IMR-90 (cell line): ENCODE measurements at regions not wholly inside any gene's neighbourhood (a gene's known extent, or its start where the extent isn't known, plus 50 kb on each side); places are given as distances from the start of the nearest gene placed in this dataset.

ENCODE experiments used
- ATAC-seq: fragments of 200-7000 bp; cut with Tn5 transposase; 2 replicates; pipeline ENCODE4 v1.9.1; 2020; ENCODE audit warnings: low read depth, mild to moderate bottlenecking, moderate library complexity
- BruUV-seq: library from RNA; stranded (reverse); fragments of 400-500 nt; replicated peaks from 2 replicates; lab custom pipeline; 2021; lab: Mats Ljungman, UMichigan
- CTCF ChIA-PET: fragments of 300-600 bp; formaldehyde crosslinking; extraction: SDS; loops from one replicate; lab custom pipeline; 2021; ENCODE audit warnings: antibody characterized with exemption; lab: Yijun Ruan, JAX
- POLR2A ChIA-PET: fragments of 300-600 bp; sonication (Branson Sonifier 250); formaldehyde crosslinking; loops from one replicate; lab custom pipeline; 2022; ENCODE audit warnings: antibody characterized with exemption; ENCODE audit not compliant: unreplicated experiment; lab: Charles Lee
- DNase-seq: peaks from one replicate; pipeline ENCODE4 v3.0.0; 2013
- H2AFZ ChIP-seq: replicated peaks from 2 replicates; pipeline ENCODE3; 2013; ENCODE audit warnings: low read length, mild to moderate bottlenecking; ENCODE audit not compliant: poor library complexity
- H2AK5ac ChIP-seq: 2 replicates; pipeline ENCODE4 v1.6.1; 2013; ENCODE audit warnings: low read depth, low read length, inconsistent platforms
- H2AK9ac ChIP-seq: replicated peaks from 2 replicates; pipeline ENCODE3; 2013; ENCODE audit warnings: mild to moderate bottlenecking, low read depth, low read length, moderate library complexity; ENCODE audit not compliant: poor library complexity
- H2BK120ac ChIP-seq: 2 replicates; pipeline ENCODE4 v1.6.1; 2013; ENCODE audit warnings: low read depth, low read length, inconsistent platforms
- H2BK15ac ChIP-seq: 3 replicates; pipeline ENCODE4 v1.6.1; 2013; ENCODE audit warnings: low read depth, low read length, inconsistent platforms
- H2BK20ac ChIP-seq: 2 replicates; pipeline ENCODE4 v1.6.1; 2013; ENCODE audit warnings: low read depth, mild to moderate bottlenecking, inconsistent platforms, low read length, moderate library complexity
- H2BK5ac ChIP-seq: 2 replicates; pipeline ENCODE4 v1.6.1; 2013; ENCODE audit warnings: mild to moderate bottlenecking, low read depth, low read length, inconsistent platforms; ENCODE audit not compliant: poor library complexity, severe bottlenecking
- H3K14ac ChIP-seq: replicated peaks from 2 replicates; pipeline ENCODE4 v1.6.1; 2013; ENCODE audit warnings: low read depth, low read length, inconsistent platforms
- H3K18ac ChIP-seq: 2 replicates; pipeline ENCODE4 v1.6.1; 2013; ENCODE audit warnings: low read depth, low read length, control low read depth
- H3K23ac ChIP-seq: 2 replicates; pipeline ENCODE4 v1.6.1; 2013; ENCODE audit warnings: low read depth, low read length, inconsistent platforms
- H3K27ac ChIP-seq: 2 replicates; pipeline ENCODE4 v1.5.1; 2013; ENCODE audit warnings: mild to moderate bottlenecking, control low read depth, low read length; ENCODE audit not compliant: insufficient read depth
- H3K27me3 ChIP-seq: 2 replicates; pipeline ENCODE4 v1.6.1; 2013; ENCODE audit warnings: low read length; ENCODE audit not compliant: control insufficient read depth, insufficient read depth
- H3K36me3 ChIP-seq: 2 replicates; pipeline ENCODE4 v1.6.1; 2013; ENCODE audit warnings: low read length, mixed read lengths; ENCODE audit not compliant: control insufficient read depth, insufficient read depth
- H3K4ac ChIP-seq: 2 replicates; pipeline ENCODE4 v1.6.1; 2013; ENCODE audit warnings: low read depth, low read length, inconsistent platforms
- H3K4me1 ChIP-seq: 2 replicates; pipeline ENCODE4 v1.6.1; 2013; ENCODE audit warnings: low read length, mixed read lengths; ENCODE audit not compliant: control insufficient read depth, insufficient read depth
- H3K4me2 ChIP-seq: 2 replicates; pipeline ENCODE4 v1.6.1; 2013; ENCODE audit warnings: low read depth, mild to moderate bottlenecking, control low read depth, low read length, moderate library complexity
- H3K4me3 ChIP-seq: 2 replicates; pipeline ENCODE4 v1.5.1; 2013; ENCODE audit warnings: low read depth, mild to moderate bottlenecking, control low read depth, low read length, moderate library complexity; ENCODE audit not compliant: insufficient read depth
- H3K56ac ChIP-seq: 2 replicates; pipeline ENCODE4 v1.6.1; 2013; ENCODE audit warnings: low read length, inconsistent platforms; ENCODE audit not compliant: insufficient read depth; ENCODE audit errors: extremely low read depth
- H3K79me1 ChIP-seq, 2 experiments: 2 replicates each; pipeline ENCODE4 v1.6.1; 2013; ENCODE audit warnings: low read length in 2 of 2, inconsistent platforms in 1 of 2, low read depth in 1 of 2
- H3K9ac ChIP-seq: 2 replicates; pipeline ENCODE4 v1.6.1; 2013; ENCODE audit warnings: low read depth, low read length, control low read depth
- H3K9me1 ChIP-seq: 2 replicates; pipeline ENCODE4 v1.6.1; 2013; ENCODE audit warnings: low read length, inconsistent platforms; ENCODE audit not compliant: insufficient read depth
- H3K9me3 ChIP-seq: 2 replicates; pipeline ENCODE4 v1.6.1; 2013; ENCODE audit warnings: low read length; ENCODE audit not compliant: control insufficient read depth, insufficient read depth
- H4K20me1 ChIP-seq: 2 replicates; pipeline ENCODE4 v1.6.1; 2013; ENCODE audit warnings: low read length, inconsistent platforms; ENCODE audit not compliant: insufficient read depth
- H4K5ac ChIP-seq: 2 replicates; pipeline ENCODE4 v1.6.1; 2013; ENCODE audit warnings: mild to moderate bottlenecking, low read depth, low read length, control low read depth
- H4K8ac ChIP-seq, 2 experiments: 2 replicates each; pipeline ENCODE4 v1.6.1; 2013; ENCODE audit warnings: low read depth in 2 of 2, low read length in 2 of 2, control low read depth in 1 of 2, inconsistent platforms in 1 of 2
- H4K91ac ChIP-seq: 2 replicates; pipeline ENCODE4 v1.6.1; 2013; ENCODE audit warnings: low read depth, low read length, inconsistent platforms; ENCODE audit not compliant: insufficient read depth
- BHLHE40 ChIP-seq: fragments of 150-350 bp; IDR thresholded peaks from 2 replicates; pipeline ENCODE4 v1.6.1; 2016; ENCODE audit warnings: mild to moderate bottlenecking, low read depth, low read length
- CEBPB ChIP-seq: IDR thresholded peaks from 2 replicates; pipeline ENCODE4 v1.6.1; 2012; ENCODE audit warnings: low read depth, low read length, improper control_type of control experiment
- CHD1 ChIP-seq: IDR thresholded peaks from 2 replicates; pipeline ENCODE4 v1.6.1; 2012; ENCODE audit warnings: low read depth, low read length, improper control_type of control experiment
- FOS ChIP-seq: fragments of 150-350 bp; IDR thresholded peaks from 2 replicates; pipeline ENCODE4 v1.6.1; 2016; ENCODE audit warnings: low read depth, low read length
- MAFK ChIP-seq: IDR thresholded peaks from 2 replicates; pipeline ENCODE4 v1.6.1; 2012; ENCODE audit warnings: low read depth, low read length, improper control_type of control experiment
- MAZ ChIP-seq: IDR thresholded peaks from 2 replicates; pipeline ENCODE4 v1.6.1; 2012; ENCODE audit warnings: low read depth, mild to moderate bottlenecking, low read length, improper control_type of control experiment, moderate library complexity, borderline replicate concordance
- MXI1 ChIP-seq: IDR thresholded peaks from 2 replicates; pipeline ENCODE4 v1.6.1; 2012; ENCODE audit warnings: low read depth, mild to moderate bottlenecking, low read length, moderate library complexity, borderline replicate concordance
- NFE2L2 ChIP-seq: fragments of 150-350 bp; IDR thresholded peaks from 2 replicates; pipeline ENCODE4 v1.6.1; 2016; ENCODE audit warnings: low read depth, mild to moderate bottlenecking, low read length
- POLR2A ChIP-seq: IDR thresholded peaks from 2 replicates; pipeline ENCODE4 v1.6.1; 2012; ENCODE audit warnings: mild to moderate bottlenecking, low read depth, low read length
- RAD21 ChIP-seq: IDR thresholded peaks from 2 replicates; pipeline ENCODE4 v1.6.1; 2012; ENCODE audit warnings: low read length, improper control_type of control experiment
- RCOR1 ChIP-seq: IDR thresholded peaks from 2 replicates; pipeline ENCODE4 v1.6.1; 2012; ENCODE audit warnings: mild to moderate bottlenecking, low read length, improper control_type of control experiment; ENCODE audit not compliant: insufficient replicate concordance
- RFX5 ChIP-seq: IDR thresholded peaks from 2 replicates; pipeline ENCODE4 v1.8.0; 2012; ENCODE audit warnings: low read depth, mild to moderate bottlenecking, low read length, moderate library complexity
- SMC3 ChIP-seq: fragments of 150-350 bp; IDR thresholded peaks from 2 replicates; pipeline ENCODE4 v1.6.1; 2016; ENCODE audit warnings: low read depth, mild to moderate bottlenecking, antibody characterized with exemption, low read length, moderate library complexity
- WGBS, 2 experiments: methylation state at CpG; one replicate each; pipeline versions ENCODE4 v1.1.5 to v1.1.7; 2013; ENCODE audit warnings: missing lambda C conversion rate in 2 of 2; ENCODE audit not compliant: insufficient read length in 1 of 2; ENCODE audit errors: extremely low coverage in 2 of 2; 5-methylcytosine and 5-hydroxymethylcytosine counted together
- dilution Hi-C: fragments of 300-500 bp; cut with HindIII; formaldehyde crosslinking; loops from one replicate; pipeline ENCODE4 v1.14.3; 2018; ENCODE audit warnings: low sequenced_read_pairs; ENCODE audit not compliant: unreplicated experiment
- in situ Hi-C: fragments of 300-500 bp; cut with MboI; formaldehyde crosslinking; loops from 3 replicates; pipeline ENCODE4 v1.14.3; 2019; ENCODE audit warnings: low sequenced_read_pairs, inconsistent platforms, mixed read lengths
- intact Hi-C: fragments of 100-400 bp; cut with micrococcal nuclease; formaldehyde crosslinking; loops from 2 replicates; pipeline ENCODE4 v1.10.0; 2022
- TF ChIP-seq, protein P1 (sequence below): fragments of 150-350 bp; IDR thresholded peaks from 2 replicates; pipeline ENCODE4 v1.6.1; 2017; ENCODE audit warnings: mild to moderate bottlenecking, antibody characterized with exemption, low read length, low read depth
- TF ChIP-seq, protein P2 (sequence below): conservative IDR thresholded peaks from 2 replicates; pipeline ENCODE4 v1.5.1; 2012; ENCODE audit warnings: mild to moderate bottlenecking, low read depth, low read length, improper control_type of control experiment
- TF ChIP-seq, protein P3 (sequence below): fragments of 150-350 bp; IDR thresholded peaks from 2 replicates; pipeline ENCODE4 v1.6.1; 2016; ENCODE audit warnings: low read depth, mild to moderate bottlenecking, low read length, moderate library complexity, borderline replicate concordance

DNA sequence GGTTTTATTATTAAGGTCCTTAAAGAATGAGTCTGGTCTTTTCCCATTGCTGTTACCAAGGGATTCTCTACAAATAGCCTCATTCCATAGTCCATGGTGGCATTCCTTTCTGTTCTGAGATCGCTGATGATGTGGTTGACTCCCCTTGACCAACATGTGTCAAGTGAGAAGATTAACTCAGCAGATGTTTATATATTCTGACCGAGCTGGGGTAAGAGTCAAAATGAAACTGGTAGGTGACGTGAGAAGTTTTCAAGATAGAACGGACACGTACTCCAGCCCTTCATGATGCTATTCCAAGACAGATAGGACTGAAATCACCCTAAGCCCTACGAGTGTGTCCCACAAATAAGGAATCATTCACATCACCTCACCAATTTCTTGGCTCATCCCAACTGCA lies 155.5 kb upstream of the WWC1 start:
- intact Hi-C loops = no loop called here
- in situ Hi-C loops = no loop called here
- dilution Hi-C loops = no loop called here

More for the DNA sequence above, 155.5 kb upstream of the WWC1 start:
- POLR2A ChIA-PET = no interaction called here
- ATAC-seq (no peak), DNase-seq (no peak)
- no peaks in the 10 kb centered on the region for H3K9me1 ChIP-seq
- no peak overlapping the region for H3K9ac ChIP-seq
- H3K27me3 ChIP-seq = no peaks in the 10 kb centered on the region
- H3K9me3 ChIP-seq = no peaks in the 10 kb centered on the region
- no peak overlapping the region for H2BK120ac ChIP-seq
- H3K14ac ChIP-seq = no peak overlapping the region
- H3K56ac ChIP-seq = no peak overlapping the region
- TF ChIP-seq SMC3 = no peak
- no peak for TF ChIP-seq RFX5
- no peak for TF ChIP-seq MAFK
- TF ChIP-seq RCOR1 = no peak
- no peak for TF ChIP-seq RAD21
- no peak for TF ChIP-seq FOS
- TF ChIP-seq BHLHE40 = no peak
- no peak for TF ChIP-seq CHD1
- TF ChIP-seq NFE2L2 = no peak
- no peak for TF ChIP-seq POLR2A
- no peak for TF ChIP-seq MAZ
- TF ChIP-seq, protein P1, sequence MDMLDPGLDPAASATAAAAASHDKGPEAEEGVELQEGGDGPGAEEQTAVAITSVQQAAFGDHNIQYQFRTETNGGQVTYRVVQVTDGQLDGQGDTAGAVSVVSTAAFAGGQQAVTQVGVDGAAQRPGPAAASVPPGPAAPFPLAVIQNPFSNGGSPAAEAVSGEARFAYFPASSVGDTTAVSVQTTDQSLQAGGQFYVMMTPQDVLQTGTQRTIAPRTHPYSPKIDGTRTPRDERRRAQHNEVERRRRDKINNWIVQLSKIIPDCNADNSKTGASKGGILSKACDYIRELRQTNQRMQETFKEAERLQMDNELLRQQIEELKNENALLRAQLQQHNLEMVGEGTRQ = no peak
- TF ChIP-seq, protein P2, sequence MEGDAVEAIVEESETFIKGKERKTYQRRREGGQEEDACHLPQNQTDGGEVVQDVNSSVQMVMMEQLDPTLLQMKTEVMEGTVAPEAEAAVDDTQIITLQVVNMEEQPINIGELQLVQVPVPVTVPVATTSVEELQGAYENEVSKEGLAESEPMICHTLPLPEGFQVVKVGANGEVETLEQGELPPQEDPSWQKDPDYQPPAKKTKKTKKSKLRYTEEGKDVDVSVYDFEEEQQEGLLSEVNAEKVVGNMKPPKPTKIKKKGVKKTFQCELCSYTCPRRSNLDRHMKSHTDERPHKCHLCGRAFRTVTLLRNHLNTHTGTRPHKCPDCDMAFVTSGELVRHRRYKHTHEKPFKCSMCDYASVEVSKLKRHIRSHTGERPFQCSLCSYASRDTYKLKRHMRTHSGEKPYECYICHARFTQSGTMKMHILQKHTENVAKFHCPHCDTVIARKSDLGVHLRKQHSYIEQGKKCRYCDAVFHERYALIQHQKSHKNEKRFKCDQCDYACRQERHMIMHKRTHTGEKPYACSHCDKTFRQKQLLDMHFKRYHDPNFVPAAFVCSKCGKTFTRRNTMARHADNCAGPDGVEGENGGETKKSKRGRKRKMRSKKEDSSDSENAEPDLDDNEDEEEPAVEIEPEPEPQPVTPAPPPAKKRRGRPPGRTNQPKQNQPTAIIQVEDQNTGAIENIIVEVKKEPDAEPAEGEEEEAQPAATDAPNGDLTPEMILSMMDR = no peak
- no peak for TF ChIP-seq CEBPB
- TF ChIP-seq, protein P3, sequence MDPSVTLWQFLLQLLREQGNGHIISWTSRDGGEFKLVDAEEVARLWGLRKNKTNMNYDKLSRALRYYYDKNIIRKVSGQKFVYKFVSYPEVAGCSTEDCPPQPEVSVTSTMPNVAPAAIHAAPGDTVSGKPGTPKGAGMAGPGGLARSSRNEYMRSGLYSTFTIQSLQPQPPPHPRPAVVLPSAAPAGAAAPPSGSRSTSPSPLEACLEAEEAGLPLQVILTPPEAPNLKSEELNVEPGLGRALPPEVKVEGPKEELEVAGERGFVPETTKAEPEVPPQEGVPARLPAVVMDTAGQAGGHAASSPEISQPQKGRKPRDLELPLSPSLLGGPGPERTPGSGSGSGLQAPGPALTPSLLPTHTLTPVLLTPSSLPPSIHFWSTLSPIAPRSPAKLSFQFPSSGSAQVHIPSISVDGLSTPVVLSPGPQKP = no peak
- no peak for TF ChIP-seq MXI1
- H3K79me1 ChIP-seq = no peaks in the 10 kb centered on the region
- H3K27ac ChIP-seq = no peak overlapping the region
- H4K20me1 ChIP-seq = no peaks in the 10 kb centered on the region
- 40% methylated on average over 1 of the region's 6 CpGs; no CpG with 5 or more reads in 1 of the 2 experiments for WGBS, 2 experiments
- H2BK20ac ChIP-seq = no peak overlapping the region
- no peaks in the 10 kb centered on the region for H3K4me1 ChIP-seq
- no peak overlapping the region for H3K18ac ChIP-seq
- no peak overlapping the region for H3K4ac ChIP-seq
- no peak overlapping the region for H2AK5ac ChIP-seq
- H2AFZ ChIP-seq = no peak overlapping the region
- H2AK9ac ChIP-seq = no peak overlapping the region
- H3K23ac ChIP-seq = no peak overlapping the region
- CTCF ChIA-PET = no interaction called here
- no TSS peak for BruUV-seq
- no peak overlapping the region for H3K4me2 ChIP-seq
- H4K91ac ChIP-seq = no peak overlapping the region
- no peak overlapping the region for H4K8ac ChIP-seq
- no peaks in the 10 kb centered on the region for H3K36me3 ChIP-seq
- no peak overlapping the region for H3K4me3 ChIP-seq
- no peak overlapping the region for H2BK15ac ChIP-seq
- H2BK5ac ChIP-seq = no peak overlapping the region
- no peak overlapping the region for H4K5ac ChIP-seq
